WERI-Rb-1 (cell line): ENCODE measurements at regions not wholly inside any gene's neighbourhood (a gene's known extent, or its start where the extent isn't known, plus 50 kb on each side); places are given as distances from the start of the nearest gene placed in this dataset.

Experiments
- DNase-seq: peaks from one replicate; pipeline ENCODE4 v3.0.0-alpha.2; 2020
- H3K27ac ChIP-seq: fragments of 250-450 bp; sonication (Bioruptor Pico); 2 replicates; pipeline ENCODE4 v1.5.1; 2020; ENCODE audit warnings: mild to moderate bottlenecking, moderate library complexity
- H3K27me3 ChIP-seq: fragments of 250-450 bp; sonication (Bioruptor Pico); 2 replicates; pipeline ENCODE4 v1.5.1; 2021; ENCODE audit warnings: mild to moderate bottlenecking, low read depth, moderate library complexity; ENCODE audit not compliant: insufficient read depth, severe bottlenecking
- H3K36me3 ChIP-seq: fragments of 250-450 bp; sonication (Bioruptor Pico); 2 replicates; pipeline ENCODE4 v1.5.1; 2020; ENCODE audit warnings: mild to moderate bottlenecking, moderate library complexity
- H3K4me3 ChIP-seq: 2 replicates; pipeline ENCODE4 v1.5.1; 2011; ENCODE audit warnings: low read depth, mild to moderate bottlenecking, control low read depth, low read length
- H3K9me3 ChIP-seq: fragments of 250-450 bp; sonication (Bioruptor Pico); 2 replicates; pipeline ENCODE4 v1.5.1; 2021; ENCODE audit warnings: mild to moderate bottlenecking, moderate library complexity; ENCODE audit not compliant: severe bottlenecking
- TF ChIP-seq, protein P1 (sequence below): IDR thresholded peaks from 2 replicates; pipeline ENCODE4 v1.5.1; 2011; ENCODE audit warnings: low read depth, mild to moderate bottlenecking, control low read depth, inconsistent platforms, low read length

GRCh38 chr6:19370831-19371230 is 466.3 kb upstream of the ID4 start:
- no peak overlapping the region for H3K27ac ChIP-seq
- H3K4me3 ChIP-seq = no peak overlapping the region
- TF ChIP-seq, protein P1, sequence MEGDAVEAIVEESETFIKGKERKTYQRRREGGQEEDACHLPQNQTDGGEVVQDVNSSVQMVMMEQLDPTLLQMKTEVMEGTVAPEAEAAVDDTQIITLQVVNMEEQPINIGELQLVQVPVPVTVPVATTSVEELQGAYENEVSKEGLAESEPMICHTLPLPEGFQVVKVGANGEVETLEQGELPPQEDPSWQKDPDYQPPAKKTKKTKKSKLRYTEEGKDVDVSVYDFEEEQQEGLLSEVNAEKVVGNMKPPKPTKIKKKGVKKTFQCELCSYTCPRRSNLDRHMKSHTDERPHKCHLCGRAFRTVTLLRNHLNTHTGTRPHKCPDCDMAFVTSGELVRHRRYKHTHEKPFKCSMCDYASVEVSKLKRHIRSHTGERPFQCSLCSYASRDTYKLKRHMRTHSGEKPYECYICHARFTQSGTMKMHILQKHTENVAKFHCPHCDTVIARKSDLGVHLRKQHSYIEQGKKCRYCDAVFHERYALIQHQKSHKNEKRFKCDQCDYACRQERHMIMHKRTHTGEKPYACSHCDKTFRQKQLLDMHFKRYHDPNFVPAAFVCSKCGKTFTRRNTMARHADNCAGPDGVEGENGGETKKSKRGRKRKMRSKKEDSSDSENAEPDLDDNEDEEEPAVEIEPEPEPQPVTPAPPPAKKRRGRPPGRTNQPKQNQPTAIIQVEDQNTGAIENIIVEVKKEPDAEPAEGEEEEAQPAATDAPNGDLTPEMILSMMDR = no peak
- no peak for DNase-seq
- no peaks in the 10 kb centered on the region for H3K36me3 ChIP-seq
- H3K27me3 ChIP-seq = no peaks in the 10 kb centered on the region
- H3K9me3 ChIP-seq = peaks cover 2% of the 10 kb centered on the region

DNA sequence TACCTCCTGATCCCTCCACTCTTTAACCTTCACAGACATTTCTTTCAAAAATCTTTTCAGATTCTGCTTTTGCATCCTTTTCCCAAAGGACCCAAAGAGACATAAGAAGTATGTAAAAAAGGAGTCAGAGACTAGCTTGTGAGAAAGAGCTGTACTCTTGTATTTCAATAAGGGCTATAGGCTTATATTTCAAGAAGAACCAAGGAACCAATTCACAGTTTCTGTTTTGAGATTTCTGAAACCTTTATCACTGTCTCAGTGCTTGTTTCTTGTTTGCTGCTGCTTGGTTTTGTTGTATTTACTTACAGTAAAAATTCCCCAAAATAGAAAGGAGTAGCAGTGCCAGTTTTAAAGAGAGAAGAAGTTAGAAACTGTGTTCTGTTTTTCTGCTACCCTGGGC is 461.6 kb upstream of the ID4 start:
- no peak overlapping the region for H3K4me3 ChIP-seq
- H3K9me3 ChIP-seq = no peaks in the 10 kb centered on the region
- TF ChIP-seq, protein P1 = no peak
- H3K27me3 ChIP-seq = no peaks in the 10 kb centered on the region
- DNase-seq = no peak
- no peaks in the 10 kb centered on the region for H3K36me3 ChIP-seq
- H3K27ac ChIP-seq = no peak overlapping the region

- no peak for DNase-seq
- no peak overlapping the region for H3K27ac ChIP-seq
- H3K36me3 ChIP-seq = no peaks in the 10 kb centered on the region
- TF ChIP-seq, protein P1 = no peak
- H3K9me3 ChIP-seq = no peaks in the 10 kb centered on the region
- no peaks in the 10 kb centered on the region for H3K27me3 ChIP-seq
- no peak overlapping the region for H3K4me3 ChIP-seq
Measured at GRCh38 chr6:19377722-19378121, 459.4 kb upstream of the ID4 start.

DNA sequence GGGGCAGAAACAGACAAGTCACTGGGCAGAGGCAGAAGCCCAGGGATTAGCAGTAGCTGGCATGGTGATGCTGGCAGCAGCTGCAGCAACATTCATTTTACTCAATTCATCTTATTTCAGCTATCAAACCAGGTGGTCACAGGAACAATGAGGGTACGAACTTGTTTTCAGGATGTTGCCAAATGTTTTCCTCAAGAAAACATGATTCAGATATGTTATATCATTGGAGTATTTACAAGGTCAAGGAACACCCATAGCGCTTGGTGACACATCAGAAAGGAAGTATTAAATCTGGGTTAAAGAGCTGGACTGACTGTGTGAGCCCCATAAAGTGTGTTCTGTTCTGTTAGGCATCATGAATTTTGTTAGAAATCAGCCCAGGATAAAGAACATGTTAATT is 456.9 kb upstream of the ID4 start:
- Histone ChIP-seq H3K36me3 (no peaks in the 10 kb centered on the region), H3K27ac (no peak overlapping the region), H3K9me3 (peaks cover 4% of the 10 kb centered on the region), H3K4me3 (no peak overlapping the region), H3K27me3 (no peaks in the 10 kb centered on the region)
- TF ChIP-seq, protein P1 = no peak
- no peak for DNase-seq

DNA sequence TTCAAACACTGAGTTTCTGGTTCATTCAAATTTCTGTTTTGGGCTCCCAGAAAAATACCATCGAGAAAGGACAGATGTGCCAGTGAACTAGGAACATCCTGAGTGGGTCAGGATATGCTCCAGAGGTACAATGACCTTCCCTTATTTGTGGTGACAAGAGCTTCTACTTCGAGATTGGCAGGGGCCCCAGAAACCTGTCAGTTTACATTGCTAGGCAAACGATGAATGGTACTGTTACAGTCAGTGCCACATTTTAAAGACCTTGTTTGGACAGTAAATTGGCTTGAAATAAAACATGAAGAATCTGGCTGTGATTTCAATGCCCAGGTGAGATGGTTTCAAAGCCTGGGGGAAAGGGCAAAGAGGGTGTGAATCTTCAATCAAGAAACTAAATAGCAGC is 454.5 kb upstream of the ID4 start:
- TF ChIP-seq, protein P1 = no peak
- H3K36me3 ChIP-seq = no peaks in the 10 kb centered on the region
- no peak overlapping the region for H3K4me3 ChIP-seq
- no peaks in the 10 kb centered on the region for H3K27me3 ChIP-seq
- H3K27ac ChIP-seq = no peak overlapping the region
- peaks cover 4% of the 10 kb centered on the region for H3K9me3 ChIP-seq
- DNase-seq = no peak

GRCh38 chr6:19391926-19392325 is 445.2 kb upstream of the ID4 start:
- Histone ChIP-seq H3K27me3 (no peaks in the 10 kb centered on the region), H3K27ac (no peak overlapping the region), H3K36me3 (no peaks in the 10 kb centered on the region), H3K9me3 (no peaks in the 10 kb centered on the region), H3K4me3 (no peak overlapping the region)
- TF ChIP-seq, protein P1 = no peak
- DNase-seq = no peak
